ENCODE measurements at regions not wholly inside any gene's neighbourhood (a gene's known extent, or its start where the extent isn't known, plus 50 kb on each side); places are given as distances from the start of the nearest gene placed in this dataset.
A peak's percentile ranks its signal among the peaks of the same experiment; 100 is the strongest.

DNA sequence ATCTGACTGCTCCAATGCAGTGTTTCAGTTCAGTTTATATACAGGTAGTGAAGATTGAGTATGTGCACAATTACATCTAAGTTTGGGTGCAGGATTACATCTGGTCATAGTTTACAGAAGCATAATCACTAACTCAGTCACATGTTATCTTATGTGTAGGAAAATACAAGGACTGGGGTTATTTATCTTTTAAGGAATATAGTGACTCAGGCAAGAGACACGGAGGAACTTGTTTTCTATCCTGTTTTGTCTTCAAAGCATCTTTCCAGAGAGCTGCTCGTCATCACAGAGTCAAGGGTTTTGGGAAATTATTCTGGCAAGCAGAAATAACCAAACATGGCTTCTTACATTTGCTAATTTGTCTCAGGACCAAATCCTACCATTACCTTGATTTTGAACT, 1371.5 kb upstream of the TMEFF2 start:
- ChIA-PET CTCF (no interaction called here), POLR2A (no interaction called here)
- TF ChIP-seq TEAD4 (IDR thresholded peaks at IDR 0.05; ENCODE audit: borderline replicate concordance, insufficient read depth) (no peak), MEF2A (IDR thresholded peaks at IDR 0.05; ENCODE audit: borderline replicate concordance, low read depth) (no peak), TAF1 (IDR thresholded peaks at IDR 0.05; ENCODE audit: borderline replicate concordance, low read depth, low read length) (no peak), JUND (IDR thresholded peaks at IDR 0.05) (no peak), RAD21 (IDR thresholded peaks at IDR 0.05; ENCODE audit: low read length) (no peak), FOXJ3 (CRISPR knock-in tag; IDR thresholded peaks at IDR 0.05) (no peak), EZH2phosphoT487 (IDR thresholded peaks at IDR 0.05; ENCODE audit: borderline replicate concordance, low read depth) (no peak), RXRA (IDR thresholded peaks at IDR 0.05; ENCODE audit: borderline replicate concordance, low read depth) (no peak), POLR2AphosphoS5 (IDR thresholded peaks at IDR 0.05; ENCODE audit: low read depth, low read length) (no peak), EP300 (IDR thresholded peaks at IDR 0.05; ENCODE audit: borderline replicate concordance in 1 of 2, low read depth in 1 of 2, low read length in 1 of 2) (no peak), RCOR1 (IDR thresholded peaks at IDR 0.05; ENCODE audit: low read length) (no peak)
- TF ChIP-seq, protein P1, sequence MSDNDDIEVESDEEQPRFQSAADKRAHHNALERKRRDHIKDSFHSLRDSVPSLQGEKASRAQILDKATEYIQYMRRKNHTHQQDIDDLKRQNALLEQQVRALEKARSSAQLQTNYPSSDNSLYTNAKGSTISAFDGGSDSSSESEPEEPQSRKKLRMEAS (IDR thresholded peaks at IDR 0.05; ENCODE audit: low read depth): no peak
- TF ChIP-seq, protein P2, sequence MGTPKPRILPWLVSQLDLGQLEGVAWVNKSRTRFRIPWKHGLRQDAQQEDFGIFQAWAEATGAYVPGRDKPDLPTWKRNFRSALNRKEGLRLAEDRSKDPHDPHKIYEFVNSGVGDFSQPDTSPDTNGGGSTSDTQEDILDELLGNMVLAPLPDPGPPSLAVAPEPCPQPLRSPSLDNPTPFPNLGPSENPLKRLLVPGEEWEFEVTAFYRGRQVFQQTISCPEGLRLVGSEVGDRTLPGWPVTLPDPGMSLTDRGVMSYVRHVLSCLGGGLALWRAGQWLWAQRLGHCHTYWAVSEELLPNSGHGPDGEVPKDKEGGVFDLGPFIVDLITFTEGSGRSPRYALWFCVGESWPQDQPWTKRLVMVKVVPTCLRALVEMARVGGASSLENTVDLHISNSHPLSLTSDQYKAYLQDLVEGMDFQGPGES (IDR thresholded peaks at IDR 0.05; ENCODE audit: low read depth, low read length): no peak
- TF ChIP-seq, protein P3, sequence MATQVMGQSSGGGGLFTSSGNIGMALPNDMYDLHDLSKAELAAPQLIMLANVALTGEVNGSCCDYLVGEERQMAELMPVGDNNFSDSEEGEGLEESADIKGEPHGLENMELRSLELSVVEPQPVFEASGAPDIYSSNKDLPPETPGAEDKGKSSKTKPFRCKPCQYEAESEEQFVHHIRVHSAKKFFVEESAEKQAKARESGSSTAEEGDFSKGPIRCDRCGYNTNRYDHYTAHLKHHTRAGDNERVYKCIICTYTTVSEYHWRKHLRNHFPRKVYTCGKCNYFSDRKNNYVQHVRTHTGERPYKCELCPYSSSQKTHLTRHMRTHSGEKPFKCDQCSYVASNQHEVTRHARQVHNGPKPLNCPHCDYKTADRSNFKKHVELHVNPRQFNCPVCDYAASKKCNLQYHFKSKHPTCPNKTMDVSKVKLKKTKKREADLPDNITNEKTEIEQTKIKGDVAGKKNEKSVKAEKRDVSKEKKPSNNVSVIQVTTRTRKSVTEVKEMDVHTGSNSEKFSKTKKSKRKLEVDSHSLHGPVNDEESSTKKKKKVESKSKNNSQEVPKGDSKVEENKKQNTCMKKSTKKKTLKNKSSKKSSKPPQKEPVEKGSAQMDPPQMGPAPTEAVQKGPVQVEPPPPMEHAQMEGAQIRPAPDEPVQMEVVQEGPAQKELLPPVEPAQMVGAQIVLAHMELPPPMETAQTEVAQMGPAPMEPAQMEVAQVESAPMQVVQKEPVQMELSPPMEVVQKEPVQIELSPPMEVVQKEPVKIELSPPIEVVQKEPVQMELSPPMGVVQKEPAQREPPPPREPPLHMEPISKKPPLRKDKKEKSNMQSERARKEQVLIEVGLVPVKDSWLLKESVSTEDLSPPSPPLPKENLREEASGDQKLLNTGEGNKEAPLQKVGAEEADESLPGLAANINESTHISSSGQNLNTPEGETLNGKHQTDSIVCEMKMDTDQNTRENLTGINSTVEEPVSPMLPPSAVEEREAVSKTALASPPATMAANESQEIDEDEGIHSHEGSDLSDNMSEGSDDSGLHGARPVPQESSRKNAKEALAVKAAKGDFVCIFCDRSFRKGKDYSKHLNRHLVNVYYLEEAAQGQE (IDR thresholded peaks at IDR 0.05; ENCODE audit: low read depth, low read length): no peak
- no peaks in the 10 kb centered on the region for H4K20me1 ChIP-seq (ENCODE audit: insufficient read depth)
- WGBS (ENCODE audit: low lambda C conversion rate): 39% methylated on average over 2 of the region's 2 CpGs
- H3K9me3 ChIP-seq: no peaks in the 10 kb centered on the region
- 0 out of 2 replicates have a peak overlapping the region, but pooled peaks have one; percentile 3 for H2AFZ ChIP-seq (ENCODE audit: low read depth)
- no peak overlapping the region for H3K9ac ChIP-seq
- DNase-seq: no peak
- no peaks in the 10 kb centered on the region for H3K9me2 ChIP-seq
- H3K4me3 ChIP-seq (ENCODE audit: low read depth in 2 of 2, low read length in 1 of 2): no peak overlapping the region
- no peak overlapping the region for H3K4me2 ChIP-seq
- H3K4me1 ChIP-seq (ENCODE audit: control insufficient read depth in 1 of 2, insufficient read depth in 2 of 2, low read depth in 1 of 2, low read length in 1 of 2): no peaks in the 10 kb centered on the region
- no peaks in the 10 kb centered on the region for H3K27me3 ChIP-seq (ENCODE audit: insufficient read depth)
- no peaks in the 10 kb centered on the region for H3K79me2 ChIP-seq (ENCODE audit: insufficient read depth)
- H3K36me3 ChIP-seq (replicated peaks in 1 of 2; ENCODE audit: control insufficient read depth in 1 of 2, insufficient read depth in 2 of 2, low read length in 1 of 2): no peaks in the 10 kb centered on the region
- no peaks in the 10 kb centered on the region for H3F3A ChIP-seq (replicated peaks; ENCODE audit: insufficient read depth)
- no peak overlapping the region for H3K27ac ChIP-seq (ENCODE audit: low read depth in 2 of 2, low read length in 1 of 2)

DNA sequence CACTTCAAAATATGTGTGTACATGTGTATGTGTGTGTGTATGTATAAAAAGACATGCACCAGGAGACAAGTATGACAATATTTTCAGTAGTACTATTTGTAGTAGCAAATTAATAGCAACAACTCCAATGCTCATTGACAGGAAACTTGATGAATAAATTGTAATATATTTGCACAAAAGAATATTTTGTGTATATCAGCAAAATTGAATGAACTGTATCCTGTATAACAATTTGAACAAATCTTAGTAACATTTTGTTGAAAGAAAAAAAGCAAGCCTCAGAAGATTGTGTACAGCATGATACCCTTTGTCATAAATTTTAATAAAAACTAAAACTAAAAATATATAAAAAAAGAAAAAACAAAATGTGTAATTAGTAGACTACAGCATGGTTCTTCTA, 1367.3 kb upstream of the TMEFF2 start:
- no peaks in the 10 kb centered on the region for H3K36me3 ChIP-seq (replicated peaks in 1 of 2; ENCODE audit: control insufficient read depth in 1 of 2, insufficient read depth in 2 of 2, low read length in 1 of 2)
- H3K9ac ChIP-seq: no peak overlapping the region
- H2AFZ ChIP-seq (ENCODE audit: low read depth): no peak overlapping the region
- TF ChIP-seq, protein P3 (IDR thresholded peaks at IDR 0.05; ENCODE audit: low read depth, low read length): no peak
- TF ChIP-seq YY1 (IDR thresholded peaks at IDR 0.05; ENCODE audit: low read depth): no peak
- no peak for TF ChIP-seq JUND (IDR thresholded peaks at IDR 0.05)
- no peak for TF ChIP-seq MEF2A (IDR thresholded peaks at IDR 0.05; ENCODE audit: borderline replicate concordance, low read depth)
- TF ChIP-seq FOXM1 (IDR thresholded peaks at IDR 0.05; ENCODE audit: low read depth): no peak
- CTCF ChIA-PET: no interaction called here
- no peaks in the 10 kb centered on the region for H3F3A ChIP-seq (replicated peaks; ENCODE audit: insufficient read depth)
- H3K9me2 ChIP-seq: no peaks in the 10 kb centered on the region
- H3K4me3 ChIP-seq (ENCODE audit: low read depth in 2 of 2, low read length in 1 of 2): no peak overlapping the region
- DNase-seq: no peak
- no peaks in the 10 kb centered on the region for H4K20me1 ChIP-seq (ENCODE audit: insufficient read depth)
- H3K4me2 ChIP-seq: no peak overlapping the region
- no peaks in the 10 kb centered on the region for H3K9me3 ChIP-seq
- H3K27ac ChIP-seq (ENCODE audit: low read depth in 2 of 2, low read length in 1 of 2): no peak overlapping the region
- POLR2A ChIA-PET: no interaction called here
- H3K27me3 ChIP-seq (ENCODE audit: insufficient read depth): no peaks in the 10 kb centered on the region
- no peaks in the 10 kb centered on the region for H3K4me1 ChIP-seq (ENCODE audit: control insufficient read depth in 1 of 2, insufficient read depth in 2 of 2, low read depth in 1 of 2, low read length in 1 of 2)
- no peaks in the 10 kb centered on the region for H3K79me2 ChIP-seq (ENCODE audit: insufficient read depth)
